AML-193 (cell line): ENCODE measurements at regions not wholly inside any gene's neighbourhood (a gene's known extent, or its start where the extent isn't known, plus 50 kb on each side); places are given as distances from the start of the nearest gene placed in this dataset.
"Not testable (repeated sequence)": the region's sequence is repeated elsewhere in the genome, so short reads cannot be mapped to it uniquely, and the experiment has no call there.

Experiments used
- DNase-seq, 2 experiments: peaks; one replicate each; lab custom pipeline; 2025; lab: John Stamatoyannopoulos, UW

- DNase-seq, result not testable (repeated sequence)
These were observed 124.7 kb upstream of the PRKX start for GRCh38 chrX:3837958-3838643.

- DNase-seq, result not testable (repeated sequence)
These were observed 123.8 kb upstream of the PRKX start for GRCh38 chrX:3837211-3837610.

- not testable (repeated sequence) for DNase-seq
These were observed 120.5 kb upstream of the PRKX start for GRCh38 chrX:3833761-3834542.

GRCh38 chrX:3830020-3830419 lies 116.6 kb upstream of the PRKX start:
- DNase-seq, result not testable (repeated sequence)

GRCh38 chrX:3829041-3829531 lies 115.6 kb upstream of the PRKX start:
- not testable (repeated sequence) for DNase-seq

GRCh38 chrX:3828378-3829040 lies 115.1 kb upstream of the PRKX start:
- not testable (repeated sequence) for DNase-seq

GRCh38 chrX:3824008-3824407 lies 110.6 kb upstream of the PRKX start:
- DNase-seq, result not testable (repeated sequence)

- DNase-seq, result no peak
These were observed 106.7 kb upstream of the PRKX start for GRCh38 chrX:3820167-3820566.

GRCh38 chrX:3817480-3817879 lies 104.0 kb upstream of the PRKX start:
- DNase-seq, result not testable (repeated sequence)

- peak; percentile 0 to 1 for DNase-seq
These were observed 102.6 kb upstream of the PRKX start for GRCh38 chrX:3815896-3816664.

- DNase-seq, result peak; percentile 29 to 55
These were observed 98.2 kb upstream of the PRKX start for GRCh38 chrX:3811331-3812311.

GRCh38 chrX:3807906-3808305 lies 94.5 kb upstream of the PRKX start:
- no peak for DNase-seq

- no peak for DNase-seq
These were observed 93.2 kb upstream of the PRKX start for GRCh38 chrX:3806630-3807029.

- no peak for DNase-seq
These were observed 90.3 kb upstream of the PRKX start for GRCh38 chrX:3803713-3804112.

GRCh38 chrX:3803305-3803704 lies 89.9 kb upstream of the PRKX start:
- no peak for DNase-seq

GRCh38 chrX:3795411-3795810 lies 82.0 kb upstream of the PRKX start:
- DNase-seq, result not testable (repeated sequence)

GRCh38 chrX:3791449-3791848 lies 78.0 kb upstream of the PRKX start:
- no peak for DNase-seq

- no peak for DNase-seq
These were observed 75.2 kb upstream of the PRKX start for GRCh38 chrX:3788494-3789233.

GRCh38 chrX:3787856-3788255 lies 74.4 kb upstream of the PRKX start:
- no peak for DNase-seq

GRCh38 chrX:3785822-3786221 lies 72.4 kb upstream of the PRKX start:
- DNase-seq, result not testable (repeated sequence)
